Upper lobe of right lung (tissue), 1 donor: ENCODE measurements at regions not wholly inside any gene's neighbourhood (a gene's known extent, or its start where the extent isn't known, plus 50 kb on each side); places are given as distances from the start of the nearest gene placed in this dataset.

Source experiments
- ATAC-seq: fragments of 200-7000 bp; cut with Tn5 transposase; one replicate; pipeline ENCODE4 v1.9.1; 2020; ENCODE audit warnings: mild to moderate bottlenecking, moderate library complexity
- DNase-seq: peaks from one replicate; pipeline ENCODE4 v3.0.0-alpha.2; 2020
- H3K27ac ChIP-seq: fragments of 200-600 bp; one replicate; pipeline ENCODE4 v1.8.0; 2022
- H3K27me3 ChIP-seq: fragments of 200-600 bp; one replicate; pipeline ENCODE4 v1.8.0; 2022; ENCODE audit warnings: mild to moderate bottlenecking
- H3K36me3 ChIP-seq: fragments of 200-600 bp; one replicate; pipeline ENCODE4 v1.8.0; 2022
- H3K4me1 ChIP-seq: fragments of 200-600 bp; one replicate; pipeline ENCODE4 v1.8.0; 2022
- H3K4me3 ChIP-seq: fragments of 200-600 bp; one replicate; pipeline ENCODE4 v1.8.0; 2022; ENCODE audit warnings: mild to moderate bottlenecking
- H3K9me3 ChIP-seq: fragments of 200-600 bp; one replicate; pipeline ENCODE4 v1.8.0; 2022
- CTCF ChIP-seq: fragments of 200-600 bp; IDR thresholded peaks from one replicate; pipeline ENCODE4 v1.8.0; 2022; ENCODE audit warnings: antibody characterized with exemption
- intact Hi-C: fragments of 100-400 bp; cut with DNase I; formaldehyde crosslinking; loops from one replicate; pipeline ENCODE4 v1.11.0; 2022
- donor health status: DM: no; HTN: yes; CAD: no; lungs with severe emphysema.

GRCh38 chr3:148008591-148008990, 599.4 kb downstream of the ZIC1 start:
- Histone ChIP-seq H3K27ac (no peak overlapping the region), H3K4me3 (no peak overlapping the region), H3K4me1 (no peaks in the 10 kb centered on the region), H3K27me3 (no peaks in the 10 kb centered on the region), H3K36me3 (no peaks in the 10 kb centered on the region), H3K9me3 (no peaks in the 10 kb centered on the region)
- DNase-seq (no peak), ATAC-seq (no peak)
- no peak for TF ChIP-seq CTCF
- intact Hi-C loops: no loop called here

- no peaks in the 10 kb centered on the region for H3K36me3 ChIP-seq
- no peaks in the 10 kb centered on the region for H3K27me3 ChIP-seq
- DNase-seq: no peak
- no peak overlapping the region for H3K27ac ChIP-seq
- intact Hi-C loops: no loop called here
- H3K4me1 ChIP-seq: no peaks in the 10 kb centered on the region
- no peak overlapping the region for H3K4me3 ChIP-seq
- no peak for TF ChIP-seq CTCF
- H3K9me3 ChIP-seq: peaks cover 5% of the 10 kb centered on the region
- ATAC-seq: no peak
These were observed 611.7 kb downstream of the ZIC1 start for GRCh38 chr3:148020861-148021260.

DNA sequence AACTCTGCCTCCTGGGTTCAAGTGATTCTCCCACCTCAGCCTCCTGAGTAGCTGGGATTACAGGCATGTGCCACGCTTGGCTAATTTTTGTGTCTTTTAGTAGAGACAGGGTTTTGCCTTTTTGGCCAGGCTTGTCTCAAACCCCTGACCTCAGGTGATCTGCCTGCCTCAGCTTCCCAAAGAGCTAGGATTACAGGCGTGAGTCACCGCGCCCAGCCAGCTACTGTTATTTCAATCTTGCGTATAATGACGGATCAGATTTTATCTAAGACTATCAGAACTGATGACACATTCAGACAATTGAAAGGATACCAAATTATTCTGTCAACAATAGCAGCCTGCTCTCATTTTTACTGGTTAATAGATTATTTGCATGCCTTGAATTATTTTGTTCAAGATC, 612.2 kb downstream of the ZIC1 start:
- TF ChIP-seq CTCF: no peak
- ATAC-seq: no peak
- Histone ChIP-seq H3K36me3 (no peaks in the 10 kb centered on the region), H3K27me3 (no peaks in the 10 kb centered on the region), H3K4me3 (no peak overlapping the region), H3K4me1 (no peaks in the 10 kb centered on the region), H3K27ac (no peak overlapping the region), H3K9me3 (peaks cover 5% of the 10 kb centered on the region)
- intact Hi-C loops: no loop called here
- no peak for DNase-seq

- ATAC-seq (no peak), DNase-seq (no peak)
- intact Hi-C loops: no loop called here
- H3K27ac ChIP-seq: no peak overlapping the region
- H3K27me3 ChIP-seq: no peaks in the 10 kb centered on the region
- no peaks in the 10 kb centered on the region for H3K9me3 ChIP-seq
- H3K4me3 ChIP-seq: no peak overlapping the region
- TF ChIP-seq CTCF: no peak
- no peaks in the 10 kb centered on the region for H3K36me3 ChIP-seq
- H3K4me1 ChIP-seq: no peaks in the 10 kb centered on the region
These were observed 614.8 kb downstream of the ZIC1 start for GRCh38 chr3:148023994-148024393.

DNA sequence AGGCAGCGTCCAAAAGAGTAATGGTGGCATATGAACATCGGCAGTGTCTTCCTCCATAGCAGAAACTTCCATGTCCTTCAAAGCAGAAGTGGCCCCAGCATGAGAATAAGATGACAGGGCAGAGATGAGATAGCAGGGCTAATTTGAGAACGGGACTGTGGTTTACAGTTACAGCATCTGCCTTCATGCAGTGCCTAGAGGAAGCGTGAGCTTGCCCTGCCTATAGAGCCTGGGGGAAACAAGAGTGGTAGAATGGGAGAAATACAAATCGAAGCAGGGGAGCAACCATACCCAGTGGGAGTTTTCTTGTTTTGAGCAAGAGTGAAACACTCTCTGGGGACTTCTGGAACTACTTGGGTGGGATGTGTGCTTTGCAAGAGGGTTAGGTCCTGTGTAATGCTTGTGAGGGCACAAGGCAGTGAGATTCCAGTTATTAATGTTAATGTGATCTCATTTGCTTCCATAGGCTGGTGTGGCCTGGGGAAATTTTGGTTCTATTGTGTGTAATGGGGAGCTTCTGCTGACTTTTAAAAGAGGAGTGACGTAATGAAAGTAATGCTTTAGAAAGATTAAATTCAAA, 616.9 kb downstream of the ZIC1 start:
- no peaks in the 10 kb centered on the region for H3K27me3 ChIP-seq

More for the DNA sequence above, 616.9 kb downstream of the ZIC1 start:
- intact Hi-C loops: no loop called here
- H3K9me3 ChIP-seq: no peaks in the 10 kb centered on the region
- no peak for TF ChIP-seq CTCF
- no peaks in the 10 kb centered on the region for H3K4me1 ChIP-seq
- ATAC-seq (no peak), DNase-seq (no peak)
- H3K4me3 ChIP-seq: no peak overlapping the region
- H3K36me3 ChIP-seq: no peaks in the 10 kb centered on the region
- H3K27ac ChIP-seq: no peak overlapping the region
